NOMO-1 treated with DMSO at 0.1 percent for 48 hours (cell line): ENCODE measurements at regions not wholly inside any gene's neighbourhood (a gene's known extent, or its start where the extent isn't known, plus 50 kb on each side); places are given as distances from the start of the nearest gene placed in this dataset.
A peak's percentile ranks its signal among the peaks of the same experiment; 100 is the strongest.
"Not testable (repeated sequence)": the region's sequence is repeated elsewhere in the genome, so short reads cannot be mapped to it uniquely, and the experiment has no call there.

Experiments
- DNase-seq: peaks from one replicate; lab custom pipeline; 2025; ENCODE audit not compliant: unreplicated experiment; lab: John Stamatoyannopoulos, UW

DNA sequence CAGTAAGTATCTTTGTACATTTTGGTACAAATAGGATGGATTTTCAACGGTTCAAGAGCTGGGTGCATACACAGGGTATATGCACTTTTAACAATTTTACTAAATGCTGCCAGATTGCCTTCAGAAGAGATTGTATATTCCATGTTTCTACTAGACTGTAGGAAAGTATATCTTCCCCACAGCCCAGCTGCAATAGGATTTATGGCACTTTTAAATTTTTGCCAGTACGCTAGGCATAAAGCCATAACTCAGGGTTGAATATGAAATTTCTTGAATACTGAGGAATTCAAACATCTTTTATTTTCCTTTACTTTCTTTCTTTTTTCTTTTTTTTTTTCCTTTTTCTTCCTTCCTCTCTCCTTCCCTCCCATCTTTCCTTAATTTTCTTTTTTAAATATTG lies 78.7 kb upstream of the SULF2 start:
- no peak for DNase-seq

DNA sequence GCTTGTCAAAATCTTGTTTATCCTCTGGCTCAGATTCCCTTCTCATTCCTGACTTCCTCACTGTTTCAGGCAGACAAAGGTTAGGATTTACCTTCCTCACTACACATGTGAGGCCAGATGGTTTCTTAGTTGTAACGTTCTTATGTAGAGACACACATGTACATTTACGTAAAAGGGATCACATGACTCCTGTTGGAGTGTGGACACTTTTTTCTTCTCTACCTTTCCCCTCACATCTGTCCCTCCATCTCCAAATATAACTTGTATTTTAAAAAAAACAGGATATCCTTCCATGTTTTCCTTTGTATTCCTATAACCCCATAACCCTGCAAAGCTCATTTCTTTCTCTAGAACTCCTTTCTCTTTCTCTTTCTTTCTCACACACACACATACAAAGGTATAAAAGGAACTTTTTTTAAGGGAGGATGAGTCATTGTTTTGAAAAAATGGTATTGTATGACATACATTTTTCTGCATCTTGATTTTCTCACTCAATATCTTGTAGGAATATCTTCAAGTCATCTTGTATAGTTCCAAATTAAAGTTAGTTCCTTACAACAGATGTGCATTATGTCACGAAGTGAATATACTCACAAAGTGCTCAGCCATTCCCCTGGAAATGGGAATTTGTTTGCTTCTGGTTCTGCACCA lies 78.2 kb upstream of the SULF2 start:
- DNase-seq = no peak

DNA sequence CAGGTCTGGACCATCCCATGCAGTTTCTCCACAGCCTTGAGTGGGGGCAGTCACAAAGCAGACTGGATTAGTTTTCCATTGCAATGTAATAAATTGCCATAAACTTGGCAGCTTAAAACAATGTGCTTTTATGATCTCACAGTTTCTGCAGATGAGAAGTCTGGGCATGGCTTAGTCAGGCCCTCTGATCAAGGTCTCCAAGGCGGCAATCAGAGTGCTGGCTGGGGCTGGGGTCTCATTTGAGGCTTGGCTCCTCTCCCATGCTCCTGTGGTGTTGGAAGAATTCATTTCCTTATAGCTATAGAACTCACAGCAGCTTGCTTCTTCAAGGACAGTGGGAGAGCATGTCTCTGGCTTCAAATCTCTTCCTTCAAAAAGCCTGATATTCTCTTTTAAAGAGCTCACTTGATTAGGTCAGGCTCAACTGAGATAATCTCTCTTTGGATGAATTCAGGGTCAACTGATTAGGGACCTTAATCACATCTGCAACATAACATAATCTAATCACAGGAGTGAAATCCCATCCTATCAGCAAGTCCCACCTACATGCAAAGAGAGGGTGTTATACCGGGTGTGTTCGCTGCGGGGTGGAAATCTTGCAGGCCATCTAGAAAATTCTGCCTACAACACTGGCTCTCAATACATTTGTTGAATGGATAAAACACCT lies 77.4 kb upstream of the SULF2 start:
- no peak for DNase-seq

DNA sequence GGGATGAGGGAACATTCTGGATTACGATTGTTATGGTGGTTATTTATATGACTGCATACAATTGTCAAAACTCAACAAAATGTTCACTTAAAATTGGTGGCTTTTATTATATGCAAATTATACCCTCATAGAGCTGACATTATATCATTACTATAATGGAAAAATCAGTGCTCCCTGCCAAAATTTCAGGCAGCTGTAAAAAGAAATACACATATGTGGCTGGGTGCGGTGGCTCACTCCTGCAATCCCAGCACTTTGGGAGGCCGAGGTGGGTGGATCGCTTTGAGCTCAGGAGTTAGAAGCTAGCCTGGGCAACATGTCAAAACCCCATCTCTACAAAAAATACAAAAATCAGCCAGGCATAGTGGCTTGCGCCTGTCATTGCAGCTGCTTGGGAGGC lies 75.8 kb upstream of the SULF2 start:
- no peak for DNase-seq

DNA sequence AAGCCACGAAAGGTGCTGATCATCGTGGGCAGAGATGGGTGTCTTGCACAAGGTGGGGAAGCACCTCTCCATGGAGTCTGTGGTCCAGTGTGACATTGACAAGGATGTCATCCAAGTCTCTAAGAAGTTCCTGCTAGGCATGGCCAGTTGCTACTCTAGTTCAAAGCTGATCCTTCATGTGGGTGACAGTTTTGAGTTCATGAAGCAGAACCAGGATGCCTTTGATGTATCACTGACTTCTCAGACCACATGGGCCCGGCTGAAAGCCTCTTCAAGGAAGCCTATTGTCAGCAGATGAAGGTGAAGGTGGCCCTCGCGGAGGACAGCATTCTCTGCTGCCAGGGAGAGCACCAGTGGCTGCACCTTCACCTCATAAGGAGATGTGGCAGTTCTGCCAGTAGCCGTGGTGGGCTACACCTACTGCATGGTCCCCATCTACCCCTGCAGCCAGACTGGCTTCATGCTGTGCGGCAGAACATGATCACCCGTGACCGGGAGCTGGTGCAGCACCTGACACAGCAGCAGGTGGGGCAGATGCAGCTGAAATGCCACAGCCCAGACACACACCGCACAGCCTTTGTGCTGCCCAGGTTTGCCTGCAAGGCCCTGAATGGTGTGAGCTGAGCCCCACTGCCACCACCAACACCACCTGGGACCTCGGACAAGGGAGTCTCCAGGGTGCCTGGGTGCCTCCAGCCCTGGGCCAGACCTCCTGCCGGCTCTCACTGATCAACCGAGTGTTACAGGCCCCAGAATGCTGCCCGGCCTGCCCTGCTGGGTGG lies 75.0 kb upstream of the SULF2 start:
- DNase-seq = no peak

DNA sequence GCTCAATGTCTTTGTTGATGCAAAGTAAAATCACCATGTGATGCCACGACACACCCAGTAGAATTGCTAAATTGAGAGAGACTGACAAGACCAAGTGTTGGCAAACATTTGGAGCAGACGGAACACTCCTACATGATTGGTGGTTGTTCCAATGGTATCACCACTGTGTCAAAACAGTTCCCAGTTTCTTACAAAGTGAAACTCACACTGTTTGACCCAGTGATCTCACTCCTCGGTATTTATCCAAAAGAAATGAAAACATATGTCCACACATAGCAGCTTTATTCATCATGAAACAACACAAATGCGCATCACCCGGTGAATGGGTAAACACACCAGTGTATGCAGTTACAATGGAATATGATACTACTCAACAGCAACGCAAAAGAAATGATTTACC lies 74.0 kb upstream of the SULF2 start:
- DNase-seq = no peak

DNA sequence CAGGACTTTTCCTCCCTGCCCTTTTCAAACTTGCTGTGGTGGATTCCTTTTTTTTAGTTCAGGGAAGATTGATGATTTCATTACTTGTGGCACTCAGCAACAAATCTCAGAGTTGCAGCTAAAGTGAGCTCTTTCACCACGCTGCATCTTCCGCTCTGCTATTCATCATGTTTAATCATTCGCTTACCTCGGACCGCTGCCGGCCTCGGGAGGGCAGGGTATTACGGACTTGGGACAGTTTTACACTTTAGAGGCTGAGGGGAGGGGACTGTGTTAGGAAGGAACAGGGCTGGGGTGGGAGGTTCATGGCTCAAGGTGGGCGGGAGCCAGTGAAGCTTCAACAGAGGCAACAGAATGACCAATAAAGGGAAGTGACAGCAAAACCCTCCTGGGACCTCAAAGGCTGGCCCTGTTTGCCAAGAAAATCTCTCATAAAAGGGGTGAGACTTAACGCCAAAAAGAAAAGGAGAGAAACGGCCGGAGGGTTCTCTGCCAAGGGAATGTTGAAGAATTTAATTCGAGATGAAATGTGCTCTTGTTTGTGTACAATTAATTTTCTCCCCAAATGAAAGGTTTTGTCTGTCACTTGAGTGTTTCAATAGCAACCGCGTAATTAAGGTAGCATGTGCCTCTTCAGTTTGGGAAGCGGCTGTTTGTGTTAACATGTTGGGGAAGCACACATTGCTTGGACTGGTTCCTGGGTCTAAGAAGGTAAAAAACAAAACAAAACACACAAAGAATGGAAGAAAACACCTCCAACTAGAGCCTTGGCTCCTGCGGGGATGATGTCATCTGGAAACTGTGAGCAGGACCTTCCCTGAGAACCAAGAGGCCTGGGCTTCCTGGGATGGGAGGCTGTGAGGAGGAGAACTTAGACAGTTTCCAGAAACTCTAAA lies 72.5 kb upstream of the SULF2 start:
- no peak for DNase-seq

DNA sequence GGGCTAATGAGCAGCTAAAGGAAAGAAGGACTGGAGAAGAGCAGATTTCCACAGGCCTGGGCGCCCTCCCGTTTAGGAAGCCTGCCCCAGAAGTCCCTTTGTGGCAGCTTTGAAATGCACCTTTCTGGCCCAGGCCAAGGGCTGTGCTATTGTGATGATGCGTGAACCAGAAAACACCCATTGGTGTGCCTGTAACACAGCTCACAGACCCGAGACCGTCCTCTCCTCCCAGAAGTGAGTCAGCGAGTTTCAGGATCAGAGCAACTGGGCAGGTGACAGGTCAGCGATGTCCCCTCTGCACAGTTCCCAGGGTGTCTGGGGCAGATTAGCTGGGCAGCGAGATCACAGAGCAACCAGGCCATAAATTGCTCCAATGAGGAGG lies 71.9 kb upstream of the SULF2 start:
- DNase-seq = no peak

DNA sequence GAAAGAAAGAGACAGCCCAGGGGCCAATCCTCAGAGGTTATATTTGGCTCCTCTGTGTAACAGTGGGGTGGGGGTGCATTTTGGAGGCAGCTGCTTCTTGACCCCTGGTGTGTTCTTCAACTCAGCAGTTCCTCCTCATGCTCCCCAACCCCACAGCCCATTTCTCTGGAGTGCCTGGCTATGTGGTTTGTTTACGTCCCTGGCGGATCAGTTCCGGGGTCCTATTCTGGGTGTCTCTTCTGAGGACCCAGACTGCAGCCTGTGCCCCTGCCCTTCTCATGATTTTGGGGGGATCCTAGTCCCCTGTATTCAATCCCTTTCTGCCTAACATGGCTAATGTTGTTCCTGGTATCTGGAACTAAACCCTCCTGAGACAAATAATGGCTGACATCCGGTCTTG lies 70.5 kb upstream of the SULF2 start:
- no peak for DNase-seq

DNA sequence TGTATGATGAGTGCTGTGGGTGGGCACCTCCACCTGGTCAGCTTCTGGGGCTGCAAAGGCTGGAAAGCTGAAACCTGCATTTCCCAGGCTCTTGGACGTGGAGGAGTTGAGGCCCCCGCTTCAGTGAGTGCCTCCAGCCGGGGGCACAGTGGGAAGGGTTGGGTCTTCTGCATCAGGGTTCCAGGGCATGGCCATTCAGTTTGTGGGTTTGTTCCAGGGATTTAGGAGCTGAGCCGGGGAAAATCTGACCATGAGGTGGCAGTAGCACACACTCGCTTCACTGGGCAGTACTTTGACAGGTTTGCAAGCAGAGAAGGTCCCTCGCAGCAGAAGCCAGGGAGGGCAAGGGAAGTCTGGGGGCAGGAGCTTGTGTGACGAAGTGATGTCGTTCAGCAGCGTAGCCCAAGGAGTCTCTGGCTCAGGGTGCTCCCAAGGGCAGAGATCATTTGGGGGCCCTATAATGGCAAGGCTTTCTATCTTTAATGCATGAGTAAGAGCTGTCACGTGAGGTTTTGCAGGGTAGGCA lies 69.5 kb upstream of the SULF2 start:
- DNase-seq = peak; percentile 31

DNA sequence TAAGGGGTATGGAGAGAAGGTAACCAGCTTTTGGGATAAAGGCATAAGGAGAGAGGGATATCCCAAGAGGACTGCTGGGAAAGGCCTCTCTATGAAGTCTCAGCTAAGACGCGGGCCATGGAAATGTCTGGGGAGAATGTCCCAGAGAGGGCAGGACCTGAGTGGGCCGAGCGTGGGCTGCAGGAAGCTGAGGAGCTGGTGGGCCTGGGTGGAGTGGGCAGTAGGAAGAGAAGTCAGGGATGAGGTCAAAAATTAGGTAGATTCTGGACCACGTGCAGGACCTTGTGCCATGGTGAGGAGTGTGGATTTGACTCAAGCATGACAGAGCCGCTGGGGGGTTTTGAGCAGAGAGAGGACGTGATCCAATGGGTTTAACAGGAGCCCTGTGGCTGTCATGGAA lies 66.5 kb upstream of the SULF2 start:
- no peak for DNase-seq

DNA sequence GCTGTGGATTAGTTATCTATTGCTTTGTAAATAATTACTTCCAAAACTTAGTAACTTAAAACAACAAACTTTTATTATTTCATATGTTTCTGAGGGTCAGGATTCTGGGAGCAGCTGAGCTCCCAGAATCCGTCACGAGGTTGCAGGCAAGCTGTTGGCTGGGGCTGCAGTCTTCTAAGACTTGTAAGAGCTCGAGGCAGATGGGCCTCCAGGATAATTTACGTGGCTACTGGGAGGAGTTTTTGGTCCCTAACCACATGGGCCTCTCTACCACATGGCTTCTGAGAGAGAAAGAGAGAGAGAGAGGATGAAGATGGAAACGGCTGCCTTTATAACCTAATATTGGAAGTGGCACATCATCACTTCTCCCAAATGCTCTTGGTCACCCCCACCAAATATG lies 64.9 kb upstream of the SULF2 start:
- DNase-seq = no peak

DNA sequence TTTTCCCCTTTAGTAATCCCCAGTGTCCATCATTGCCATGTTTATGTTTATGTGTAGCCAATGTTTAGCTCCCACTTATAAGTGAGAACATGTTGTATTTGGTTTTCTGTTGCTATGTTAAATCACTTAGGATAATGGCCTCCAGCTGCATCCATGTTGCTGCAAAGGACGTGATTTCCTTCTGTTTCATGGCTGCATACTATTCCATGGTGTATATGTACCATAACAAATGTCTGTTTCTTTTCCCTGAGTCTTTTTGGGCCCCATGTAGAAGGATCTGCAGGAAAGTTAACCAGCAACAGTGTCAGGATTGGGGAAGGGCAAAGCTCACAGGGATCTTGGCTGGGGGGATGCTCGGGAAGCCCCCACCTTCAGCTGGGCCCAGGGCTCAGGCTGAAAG lies 64.3 kb upstream of the SULF2 start:
- no peak for DNase-seq

DNA sequence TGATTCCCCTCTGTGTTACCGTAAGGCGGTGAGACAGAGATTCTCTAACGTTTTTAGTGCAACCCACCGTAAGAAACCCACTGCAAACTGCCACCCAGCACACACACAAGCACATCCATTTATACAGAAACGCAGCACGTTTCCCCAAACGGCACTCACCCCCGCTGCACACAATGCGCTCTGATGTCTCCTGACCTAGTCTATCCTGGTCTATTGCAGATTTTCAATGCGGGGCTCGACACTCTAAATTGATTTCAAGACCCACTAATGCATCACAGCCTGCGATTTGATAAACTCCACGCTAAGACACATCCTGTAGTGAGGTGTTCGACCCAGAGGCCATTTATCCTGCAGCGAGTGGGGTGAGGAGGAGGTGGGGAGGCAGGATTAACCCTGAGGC lies 63.7 kb upstream of the SULF2 start:
- no peak for DNase-seq

DNA sequence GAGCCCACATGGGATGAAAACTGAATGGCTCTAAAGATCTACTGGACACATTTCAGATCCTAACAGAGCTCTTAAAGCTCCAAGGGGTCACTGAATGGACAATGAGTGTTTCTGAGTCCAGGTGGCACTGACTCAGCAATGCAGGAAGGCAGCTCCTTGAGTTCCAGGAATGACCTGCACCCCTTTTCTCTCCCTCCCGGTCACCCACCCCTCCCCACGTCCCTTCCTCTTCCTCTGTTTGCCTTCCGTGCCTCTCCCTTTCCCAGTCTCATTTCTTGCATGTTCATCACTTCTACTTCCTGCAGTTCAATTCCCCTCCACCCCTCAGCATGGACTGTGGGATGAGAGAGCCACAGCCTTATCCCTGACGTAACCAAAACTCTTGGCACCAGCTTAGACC lies 63.3 kb upstream of the SULF2 start:
- not testable (repeated sequence) for DNase-seq

DNA sequence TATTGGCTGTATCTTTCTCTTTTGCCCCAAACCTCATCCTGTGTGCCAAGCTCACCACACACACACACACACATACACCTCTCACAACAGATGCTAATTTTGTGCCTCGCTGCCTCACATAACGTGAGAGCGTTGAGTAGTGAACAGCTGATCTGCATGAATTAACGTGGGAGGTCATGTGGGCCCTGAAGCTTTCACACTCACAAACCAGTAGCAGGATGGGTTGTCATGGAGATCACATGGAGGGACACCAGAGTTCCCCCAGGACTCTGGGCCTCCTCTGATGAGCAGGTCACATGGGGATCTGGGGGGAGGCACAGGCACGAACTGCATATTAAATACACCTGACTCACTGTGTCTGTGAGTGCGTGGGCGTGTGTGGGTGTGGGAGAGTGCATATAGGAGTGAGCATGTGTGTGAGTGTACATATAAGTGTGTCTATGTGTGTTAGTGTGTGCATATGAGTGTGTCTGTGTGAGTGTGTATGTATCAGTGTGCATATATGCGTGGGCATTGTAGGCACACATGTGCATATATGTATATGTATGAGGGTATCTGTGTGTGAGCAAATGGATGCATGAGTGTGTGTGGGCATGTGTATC lies 62.7 kb upstream of the SULF2 start:
- DNase-seq = no peak

DNA sequence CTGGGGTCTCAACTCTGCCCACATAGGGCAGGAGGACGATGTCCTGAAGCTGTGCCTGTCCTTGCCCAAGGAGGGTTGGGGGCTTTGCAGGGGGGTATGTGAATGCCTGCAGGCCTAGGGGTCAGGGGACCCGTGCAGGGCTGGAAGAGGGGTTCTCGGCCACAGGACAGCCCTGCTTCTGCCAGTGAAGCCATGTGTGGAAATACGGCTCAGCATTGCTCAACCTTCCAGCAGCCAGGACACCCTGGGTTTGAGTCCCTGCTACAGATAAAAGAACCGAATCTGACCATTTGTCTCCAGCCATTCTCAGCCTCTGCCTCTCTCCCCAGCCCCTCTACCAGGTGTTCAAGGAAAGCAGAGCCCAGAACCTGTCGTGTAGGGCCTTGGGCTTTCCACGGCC lies 61.9 kb upstream of the SULF2 start:
- DNase-seq = not testable (repeated sequence)

DNA sequence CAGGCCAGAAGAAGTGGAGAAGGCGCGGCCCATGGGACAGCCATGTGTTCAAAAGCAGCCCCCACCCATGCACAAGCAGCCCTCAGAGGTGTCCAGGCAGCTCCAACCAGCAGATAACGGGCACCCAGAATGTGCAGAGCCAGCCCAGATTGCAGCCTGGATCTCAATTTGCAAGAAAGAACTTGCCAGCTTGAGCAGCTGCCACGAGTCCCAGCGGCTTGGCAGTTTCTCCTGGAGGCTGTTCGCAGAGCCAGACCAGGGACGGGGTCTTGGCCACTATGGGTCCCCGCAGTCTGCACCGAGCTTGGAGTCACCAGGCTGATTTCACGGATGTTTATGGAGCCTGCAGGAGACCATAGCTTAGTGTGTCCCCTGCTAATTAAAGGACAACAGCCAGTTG lies 61.4 kb upstream of the SULF2 start:
- DNase-seq = not testable (repeated sequence)

DNA sequence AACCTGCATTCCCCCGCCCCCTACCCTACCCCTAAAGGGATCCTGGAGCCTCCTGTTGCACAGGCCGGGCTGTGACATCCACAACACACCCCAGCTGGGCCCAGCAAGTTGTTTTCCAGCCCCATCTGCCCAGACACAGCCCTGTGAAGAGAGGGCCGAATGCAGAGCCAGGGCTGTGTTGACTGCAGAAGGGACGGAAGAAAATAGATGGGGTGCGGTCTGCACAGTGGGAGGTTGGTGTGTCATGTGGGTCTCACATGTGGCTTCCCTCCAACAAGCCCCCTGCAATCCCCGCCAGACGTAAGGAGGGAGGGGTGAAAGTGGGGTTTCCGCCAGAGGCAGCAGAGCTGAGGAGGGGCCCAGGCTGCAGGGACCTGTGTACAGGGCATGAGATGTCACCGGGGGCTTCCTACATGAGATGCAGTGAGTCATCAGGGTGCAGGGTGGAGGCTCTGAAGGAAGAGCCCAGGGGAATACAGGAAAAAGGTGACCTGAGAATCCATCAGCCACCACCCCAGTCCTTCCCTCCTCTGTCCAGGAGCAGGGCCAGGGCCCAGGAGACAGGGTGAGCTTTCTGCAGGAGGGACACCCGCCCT lies 60.2 kb upstream of the SULF2 start:
- not testable (repeated sequence) for DNase-seq

DNA sequence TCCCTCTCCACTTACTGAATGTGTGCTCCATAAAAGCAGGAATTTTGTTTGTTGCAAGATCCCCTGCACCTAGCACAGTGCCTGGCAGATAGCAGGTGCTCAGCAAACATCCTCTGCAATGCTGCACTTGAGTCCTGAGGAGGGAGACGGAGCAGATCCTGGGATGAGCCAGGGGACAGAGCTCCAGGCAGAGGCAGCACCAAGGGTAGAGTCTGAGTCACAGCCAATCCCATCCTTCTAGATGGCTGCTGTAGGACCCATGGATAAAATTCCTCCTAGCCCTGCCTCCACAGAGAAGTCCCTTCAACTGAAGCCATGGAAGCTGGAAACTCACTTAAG lies 59.3 kb upstream of the SULF2 start:
- DNase-seq = not testable (repeated sequence)
